ENCODE measurements at regions not wholly inside any gene's neighbourhood (a gene's known extent, or its start where the extent isn't known, plus 50 kb on each side); places are given as distances from the start of the nearest gene placed in this dataset.

DNA sequence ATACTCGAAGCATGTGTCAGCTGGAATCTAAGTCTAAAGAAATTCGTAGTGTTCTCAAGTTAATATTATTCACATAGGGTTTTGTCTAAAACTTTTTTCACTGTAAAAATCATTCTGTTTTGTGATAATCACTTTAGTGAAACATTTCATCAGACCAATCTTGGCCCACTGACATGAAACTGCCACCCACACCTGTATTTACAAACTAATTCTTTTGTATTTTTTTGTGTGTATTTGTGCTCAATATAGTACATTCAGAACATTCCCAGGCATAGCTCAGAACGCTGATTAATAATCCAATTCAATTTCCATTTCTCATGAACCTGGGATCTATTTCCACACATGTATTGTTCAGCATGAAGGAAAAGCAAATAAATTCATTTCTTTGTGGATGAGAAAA lies 191.7 kb downstream of the RASSF9 start (continued):
- no peak for TF ChIP-seq IRF3 (IDR thresholded peaks at IDR 0.05; ENCODE audit: low read depth, low read length)
- TF ChIP-seq RAD21 (IDR thresholded peaks at IDR 0.05; ENCODE audit: low read length) = no peak

DNA sequence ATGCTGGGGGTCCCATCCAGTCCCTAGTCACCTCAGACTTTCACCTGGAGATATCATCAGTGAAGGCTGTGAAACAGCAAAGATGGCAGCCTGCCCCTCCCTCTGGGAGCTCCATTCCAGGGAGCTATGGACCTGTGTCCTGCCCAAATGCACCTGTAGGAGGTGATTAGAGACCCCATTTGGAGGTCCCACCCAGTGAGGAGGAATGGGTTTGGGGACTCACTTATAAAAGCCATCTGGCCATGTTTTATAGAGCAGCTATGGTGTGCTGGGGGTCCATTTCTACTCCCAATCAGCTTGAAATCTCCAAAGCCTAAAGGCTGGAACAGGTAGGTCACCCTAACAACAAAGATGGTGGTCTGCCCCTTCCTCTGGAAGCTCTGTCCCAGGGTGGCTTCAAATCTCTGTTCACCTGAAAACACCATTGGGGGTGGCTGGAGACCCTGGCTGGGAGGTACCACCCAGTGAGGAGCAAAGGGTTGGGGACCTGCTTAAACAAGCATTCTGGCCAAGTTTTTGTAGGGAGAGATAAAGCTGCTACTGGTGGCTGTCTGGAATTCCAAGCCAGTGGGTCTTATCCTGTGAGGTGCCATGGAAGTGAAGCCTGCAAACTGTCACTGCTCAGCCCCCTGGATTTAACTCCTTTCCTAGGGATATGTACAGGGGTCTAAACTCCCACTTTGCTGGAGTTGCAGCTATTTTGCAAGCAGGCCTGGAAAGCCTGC lies 182.3 kb downstream of the RASSF9 start:
- ChIA-PET POLR2A (no interaction called here), CTCF (interaction anchor here (0.6 kb wide), 1 partner anchor 210 kb away, joined by 3 read pairs; no protein-coding TSS in a partner anchor)
- Histone ChIP-seq H3K9me2 (no peaks in the 10 kb centered on the region), H3K36me3 (replicated peaks in 1 of 2; ENCODE audit: control insufficient read depth in 1 of 2, insufficient read depth in 2 of 2, low read length in 1 of 2) (no peaks in the 10 kb centered on the region), H4K20me1 (ENCODE audit: insufficient read depth) (no peaks in the 10 kb centered on the region), H3K27me3 (ENCODE audit: insufficient read depth) (no peaks in the 10 kb centered on the region), H3K9me3 (no peaks in the 10 kb centered on the region), H3K79me2 (ENCODE audit: insufficient read depth) (no peaks in the 10 kb centered on the region), H3K27ac (ENCODE audit: low read depth in 2 of 2, low read length in 1 of 2) (no peak overlapping the region), H3F3A (replicated peaks; ENCODE audit: insufficient read depth) (no peaks in the 10 kb centered on the region), H2AFZ (ENCODE audit: low read depth) (no peak overlapping the region), H3K4me2 (no peak overlapping the region), H3K4me1 (ENCODE audit: control insufficient read depth in 1 of 2, insufficient read depth in 2 of 2, low read depth in 1 of 2, low read length in 1 of 2) (no peaks in the 10 kb centered on the region), H3K9ac (no peak overlapping the region), H3K4me3 (ENCODE audit: low read depth in 2 of 2, low read length in 1 of 2) (no peak overlapping the region)
- DNase-seq = no peak
- TF ChIP-seq RCOR1 (IDR thresholded peaks at IDR 0.05; ENCODE audit: low read length) (no peak), MXI1 (IDR thresholded peaks at IDR 0.05; ENCODE audit: low read depth, low read length) (no peak), SIN3A (IDR thresholded peaks at IDR 0.05; ENCODE audit: borderline replicate concordance, low read depth, low read length) (no peak)
- TF ChIP-seq, protein P1, sequence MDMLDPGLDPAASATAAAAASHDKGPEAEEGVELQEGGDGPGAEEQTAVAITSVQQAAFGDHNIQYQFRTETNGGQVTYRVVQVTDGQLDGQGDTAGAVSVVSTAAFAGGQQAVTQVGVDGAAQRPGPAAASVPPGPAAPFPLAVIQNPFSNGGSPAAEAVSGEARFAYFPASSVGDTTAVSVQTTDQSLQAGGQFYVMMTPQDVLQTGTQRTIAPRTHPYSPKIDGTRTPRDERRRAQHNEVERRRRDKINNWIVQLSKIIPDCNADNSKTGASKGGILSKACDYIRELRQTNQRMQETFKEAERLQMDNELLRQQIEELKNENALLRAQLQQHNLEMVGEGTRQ (IDR thresholded peaks at IDR 0.05; ENCODE audit: borderline replicate concordance, low read depth, low read length) = no peak

DNA sequence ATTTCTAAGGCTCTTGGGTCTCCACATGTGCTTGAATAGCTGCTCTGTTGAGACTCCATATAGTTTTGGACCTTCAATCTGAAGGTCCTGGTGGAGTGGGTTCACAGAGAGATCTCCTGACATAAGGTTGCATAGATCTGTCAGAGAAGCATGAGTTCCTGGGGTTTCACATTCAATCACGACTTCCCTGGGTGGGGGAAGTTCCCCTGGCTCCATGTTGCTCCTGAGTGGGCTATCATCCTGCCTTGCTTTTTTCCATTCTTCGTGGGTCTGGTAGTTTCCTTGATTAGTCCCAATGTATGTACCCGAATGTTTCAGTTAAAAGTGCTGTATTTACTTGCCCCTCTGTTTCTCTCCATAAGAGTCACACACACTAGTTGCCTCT lies 181.8 kb downstream of the RASSF9 start:
- Histone ChIP-seq H3K9me3 (no peaks in the 10 kb centered on the region), H4K20me1 (ENCODE audit: insufficient read depth) (no peaks in the 10 kb centered on the region), H2AFZ (ENCODE audit: low read depth) (no peak overlapping the region), H3K36me3 (replicated peaks in 1 of 2; ENCODE audit: control insufficient read depth in 1 of 2, insufficient read depth in 2 of 2, low read length in 1 of 2) (no peaks in the 10 kb centered on the region), H3K4me1 (ENCODE audit: control insufficient read depth in 1 of 2, insufficient read depth in 2 of 2, low read depth in 1 of 2, low read length in 1 of 2) (no peaks in the 10 kb centered on the region), H3K9ac (no peak overlapping the region), H3K27ac (ENCODE audit: low read depth in 2 of 2, low read length in 1 of 2) (no peak overlapping the region), H3K9me2 (no peaks in the 10 kb centered on the region), H3K4me2 (no peak overlapping the region), H3F3A (replicated peaks; ENCODE audit: insufficient read depth) (no peaks in the 10 kb centered on the region), H3K27me3 (ENCODE audit: insufficient read depth) (no peaks in the 10 kb centered on the region), H3K4me3 (ENCODE audit: low read depth in 2 of 2, low read length in 1 of 2) (no peak overlapping the region), H3K79me2 (ENCODE audit: insufficient read depth) (no peaks in the 10 kb centered on the region)
- POLR2A ChIA-PET = no interaction called here
- CTCF ChIA-PET = interaction anchor here (0.6 kb wide), 1 partner anchor 209 kb away, joined by 3 read pairs; no protein-coding TSS in a partner anchor
- TF ChIP-seq YY1 (IDR thresholded peaks at IDR 0.05; ENCODE audit: low read depth) (no peak), SMC3 (IDR thresholded peaks at IDR 0.05; ENCODE audit: low read depth, low read length) (no peak), FOSL2 (IDR thresholded peaks at IDR 0.05; ENCODE audit: borderline replicate concordance, low read depth) (no peak), NFIC (IDR thresholded peaks at IDR 0.05; ENCODE audit: borderline replicate concordance) (no peak), TCF12 (IDR thresholded peaks at IDR 0.05) (no peak)
- TF ChIP-seq, protein P2, sequence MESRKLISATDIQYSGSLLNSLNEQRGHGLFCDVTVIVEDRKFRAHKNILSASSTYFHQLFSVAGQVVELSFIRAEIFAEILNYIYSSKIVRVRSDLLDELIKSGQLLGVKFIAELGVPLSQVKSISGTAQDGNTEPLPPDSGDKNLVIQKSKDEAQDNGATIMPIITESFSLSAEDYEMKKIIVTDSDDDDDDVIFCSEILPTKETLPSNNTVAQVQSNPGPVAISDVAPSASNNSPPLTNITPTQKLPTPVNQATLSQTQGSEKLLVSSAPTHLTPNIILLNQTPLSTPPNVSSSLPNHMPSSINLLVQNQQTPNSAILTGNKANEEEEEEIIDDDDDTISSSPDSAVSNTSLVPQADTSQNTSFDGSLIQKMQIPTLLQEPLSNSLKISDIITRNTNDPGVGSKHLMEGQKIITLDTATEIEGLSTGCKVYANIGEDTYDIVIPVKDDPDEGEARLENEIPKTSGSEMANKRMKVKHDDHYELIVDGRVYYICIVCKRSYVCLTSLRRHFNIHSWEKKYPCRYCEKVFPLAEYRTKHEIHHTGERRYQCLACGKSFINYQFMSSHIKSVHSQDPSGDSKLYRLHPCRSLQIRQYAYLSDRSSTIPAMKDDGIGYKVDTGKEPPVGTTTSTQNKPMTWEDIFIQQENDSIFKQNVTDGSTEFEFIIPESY (IDR thresholded peaks at IDR 0.05; ENCODE audit: borderline replicate concordance, low read depth) = no peak
- TF ChIP-seq, protein P3, sequence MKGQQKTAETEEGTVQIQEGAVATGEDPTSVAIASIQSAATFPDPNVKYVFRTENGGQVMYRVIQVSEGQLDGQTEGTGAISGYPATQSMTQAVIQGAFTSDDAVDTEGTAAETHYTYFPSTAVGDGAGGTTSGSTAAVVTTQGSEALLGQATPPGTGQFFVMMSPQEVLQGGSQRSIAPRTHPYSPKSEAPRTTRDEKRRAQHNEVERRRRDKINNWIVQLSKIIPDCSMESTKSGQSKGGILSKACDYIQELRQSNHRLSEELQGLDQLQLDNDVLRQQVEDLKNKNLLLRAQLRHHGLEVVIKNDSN (IDR thresholded peaks at IDR 0.05; ENCODE audit: borderline replicate concordance, low read depth) = no peak
- DNase-seq = no peak
- WGBS (ENCODE audit: low lambda C conversion rate) = 25% methylated on average over 3 of the region's 3 CpGs
